ENCODE measurements at regions not wholly inside any gene's neighbourhood (a gene's known extent, or its start where the extent isn't known, plus 50 kb on each side); places are given as distances from the start of the nearest gene placed in this dataset.

GRCh38 chr13:70923863-70924752 is 815.9 kb upstream of the KLHL1 start:
- no peak for DNase-seq (ENCODE audit: low read depth in 4 of 4, low spot score in 2 of 4)

- DNase-seq (ENCODE audit: low read depth in 4 of 4, low spot score in 2 of 4) = no peak
These were observed 803.0 kb upstream of the KLHL1 start for GRCh38 chr13:70911286-70911685.

GRCh38 chr13:70908795-70909194 is 800.5 kb upstream of the KLHL1 start:
- DNase-seq (ENCODE audit: low read depth in 4 of 4, low spot score in 2 of 4) = no peak

DNA sequence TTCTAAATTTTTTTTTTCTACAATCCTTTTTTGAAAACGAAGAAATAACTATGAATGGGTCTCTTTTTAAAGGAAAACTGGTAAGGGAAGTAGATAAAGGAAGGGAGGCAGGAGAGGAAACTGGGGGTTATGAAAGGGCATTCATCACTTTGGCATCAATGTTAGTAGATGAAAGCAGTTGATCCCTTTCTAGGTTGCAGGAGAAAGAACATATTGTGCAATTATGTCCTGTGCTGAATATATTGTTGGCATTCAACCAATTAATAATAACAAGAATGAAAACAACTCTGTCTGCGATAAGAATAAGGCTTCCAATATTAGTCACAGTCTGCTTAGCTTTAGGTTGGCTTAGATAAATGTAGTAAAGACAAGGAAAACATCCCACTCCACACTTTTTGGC is 796.8 kb upstream of the KLHL1 start:
- DNase-seq (ENCODE audit: low read depth in 4 of 4, low spot score in 2 of 4) = no peak

GRCh38 chr13:70896136-70896535 is 787.9 kb upstream of the KLHL1 start:
- no peak for DNase-seq (ENCODE audit: low read depth in 4 of 4, low spot score in 2 of 4)

DNA sequence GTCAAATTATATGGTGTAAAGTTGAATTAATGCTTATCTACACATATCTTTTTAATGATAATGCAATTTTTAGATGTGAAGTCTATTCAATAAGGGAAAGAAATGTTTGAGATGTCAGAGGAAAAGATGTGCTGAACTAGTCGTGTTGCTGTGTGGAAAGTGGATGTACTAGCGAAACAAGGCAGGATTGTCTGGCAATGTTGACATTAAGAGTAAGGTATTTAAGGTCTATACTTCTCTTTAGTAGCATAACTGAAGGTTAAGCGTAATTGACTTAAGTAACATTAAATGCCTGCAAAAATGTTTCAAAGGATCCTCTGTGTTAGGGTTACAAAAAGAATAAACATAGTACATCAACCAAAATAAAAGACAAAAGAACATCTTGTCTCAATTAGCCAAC is 787.3 kb upstream of the KLHL1 start:
- DNase-seq (ENCODE audit: low read depth in 4 of 4, low spot score in 2 of 4) = no peak

DNA sequence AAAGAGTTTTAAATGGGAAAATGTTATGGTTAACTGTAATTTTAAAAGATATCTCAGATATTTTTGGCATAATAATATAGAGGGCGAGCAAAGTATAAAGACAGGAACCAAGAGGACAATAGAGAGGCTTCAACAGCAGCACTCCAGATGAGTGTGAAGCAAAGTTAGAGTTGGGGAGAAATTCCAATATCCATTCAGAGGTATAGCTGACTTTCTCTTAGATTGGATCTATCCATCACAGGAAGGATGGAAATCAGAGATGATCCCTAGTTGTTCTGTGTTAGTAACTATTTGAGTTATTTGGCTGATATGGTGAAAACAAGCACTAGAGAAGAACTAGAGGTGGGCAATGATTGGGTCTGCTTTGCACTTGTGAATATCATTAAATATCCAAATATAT is 786.0 kb upstream of the KLHL1 start:
- DNase-seq (ENCODE audit: low read depth in 4 of 4, low spot score in 2 of 4) = no peak

- DNase-seq (ENCODE audit: low read depth in 4 of 4, low spot score in 2 of 4) = no peak
These were observed 785.6 kb upstream of the KLHL1 start for GRCh38 chr13:70893832-70894231.

DNA sequence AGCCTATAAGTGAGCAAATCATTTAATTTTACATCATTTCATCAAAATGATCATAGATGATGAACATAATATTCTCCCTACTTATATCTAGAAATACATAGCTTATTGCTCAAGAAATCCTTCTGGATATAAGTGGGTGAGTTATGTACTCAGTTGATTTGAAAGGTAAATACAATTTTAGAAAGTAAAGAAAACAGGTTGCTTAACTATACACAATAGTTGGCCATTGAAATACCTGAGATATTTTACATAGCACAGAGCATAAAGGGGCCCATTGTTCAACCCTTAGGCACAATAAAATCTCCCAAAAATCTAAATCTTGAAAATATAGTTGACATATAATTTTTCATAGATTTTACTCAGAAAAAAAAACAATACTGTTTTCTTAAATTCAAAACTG is 782.0 kb upstream of the KLHL1 start:
- DNase-seq (ENCODE audit: low read depth in 4 of 4, low spot score in 2 of 4) = no peak

DNA sequence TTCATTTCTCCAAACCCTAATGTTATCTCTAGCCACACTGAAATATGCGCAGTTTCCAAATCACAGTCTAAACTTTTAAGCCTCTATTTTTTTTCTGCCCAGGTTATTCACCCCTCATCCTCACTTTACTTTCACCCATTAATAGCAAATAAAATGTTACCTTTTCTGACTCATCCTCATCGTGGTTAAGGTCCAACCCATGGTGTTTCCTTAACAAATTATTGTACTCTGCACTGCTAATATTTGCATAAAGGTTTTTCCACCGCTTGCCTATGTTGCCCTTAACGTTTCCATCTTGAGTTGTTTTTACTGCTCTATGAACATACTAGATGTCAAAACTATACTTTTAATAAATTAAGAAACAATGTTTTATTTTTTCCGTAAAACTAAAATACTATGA is 780.9 kb upstream of the KLHL1 start:
- DNase-seq (ENCODE audit: low read depth in 4 of 4, low spot score in 2 of 4) = no peak

DNA sequence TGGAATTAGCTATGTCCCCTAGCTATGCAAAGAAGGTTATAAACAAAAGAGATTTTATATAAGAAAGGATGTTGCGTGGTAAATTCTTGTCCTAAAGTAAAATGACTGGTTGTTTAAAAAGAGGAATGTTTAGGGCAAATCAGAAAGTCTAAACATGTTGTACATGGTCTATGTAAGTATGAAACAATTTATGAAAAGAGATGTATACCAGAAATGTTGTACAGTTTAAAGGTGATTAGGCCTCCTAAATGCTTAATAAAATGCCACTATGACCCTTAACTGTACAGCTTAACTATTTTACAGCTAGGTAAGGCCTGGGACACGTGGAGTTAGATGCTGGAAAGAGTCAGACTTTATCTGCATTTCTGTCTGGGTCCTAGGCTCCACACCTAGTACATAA is 775.9 kb upstream of the KLHL1 start:
- DNase-seq (ENCODE audit: low read depth in 4 of 4, low spot score in 2 of 4) = no peak

GRCh38 chr13:70874636-70875035 is 766.4 kb upstream of the KLHL1 start:
- no peak for DNase-seq (ENCODE audit: low read depth in 4 of 4, low spot score in 2 of 4)

- DNase-seq (ENCODE audit: low read depth in 4 of 4, low spot score in 2 of 4) = no peak
These were observed 756.5 kb upstream of the KLHL1 start for GRCh38 chr13:70864731-70865130.

- no peak for DNase-seq (ENCODE audit: low read depth in 4 of 4, low spot score in 2 of 4)
These were observed 748.5 kb upstream of the KLHL1 start for GRCh38 chr13:70856711-70857110.

- DNase-seq (ENCODE audit: low read depth in 4 of 4, low spot score in 2 of 4) = no peak
These were observed 747.8 kb upstream of the KLHL1 start for GRCh38 chr13:70856025-70856424.

GRCh38 chr13:70849222-70849621 is 741.0 kb upstream of the KLHL1 start:
- DNase-seq (ENCODE audit: low read depth in 4 of 4, low spot score in 2 of 4) = no peak

GRCh38 chr13:70844391-70845108 is 736.3 kb upstream of the KLHL1 start:
- DNase-seq (ENCODE audit: low read depth in 4 of 4, low spot score in 2 of 4) = no peak

GRCh38 chr13:70842062-70842644 is 733.9 kb upstream of the KLHL1 start:
- no peak for DNase-seq (ENCODE audit: low read depth in 4 of 4, low spot score in 2 of 4)

- no peak for DNase-seq (ENCODE audit: low read depth in 4 of 4, low spot score in 2 of 4)
These were observed 733.2 kb upstream of the KLHL1 start for GRCh38 chr13:70841240-70842061.

DNA sequence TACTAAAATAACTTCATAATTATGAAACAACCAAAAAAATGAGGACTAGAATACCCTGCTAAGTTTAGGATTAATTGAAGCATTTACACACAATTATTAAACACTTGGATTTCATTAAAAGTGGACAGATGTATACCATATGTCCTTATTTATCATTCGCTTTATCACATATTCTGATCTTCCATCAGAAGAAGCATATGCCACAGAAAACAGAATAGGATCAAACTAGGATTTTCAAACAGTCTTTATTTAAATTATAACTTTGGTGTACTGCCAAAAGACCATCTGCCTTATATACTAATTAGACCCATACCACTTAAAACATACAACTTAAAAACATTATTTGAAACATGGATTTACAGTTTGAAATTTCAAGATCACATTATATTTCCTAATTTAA is 727.1 kb upstream of the KLHL1 start:
- DNase-seq (ENCODE audit: low read depth in 4 of 4, low spot score in 2 of 4) = no peak

DNA sequence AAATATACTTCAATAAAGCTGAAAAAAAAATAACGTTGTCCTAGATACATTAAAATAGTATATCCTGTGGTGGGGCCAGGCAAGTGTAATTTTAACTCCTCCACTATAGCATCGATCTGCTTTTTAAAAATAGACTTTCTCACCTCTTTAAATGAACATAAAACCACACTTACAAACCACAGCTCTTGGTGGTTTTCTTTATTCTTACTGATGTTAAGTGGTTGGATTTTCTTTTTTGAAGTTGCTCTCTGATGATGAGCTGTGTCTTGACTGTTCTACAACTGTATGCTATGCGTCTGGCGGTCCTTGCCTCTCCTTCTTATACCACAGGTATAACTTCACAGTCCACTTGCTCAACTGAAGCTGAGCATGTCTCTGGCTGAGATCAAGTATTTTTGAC is 721.5 kb upstream of the KLHL1 start:
- no peak for DNase-seq (ENCODE audit: low read depth in 4 of 4, low spot score in 2 of 4)
